Psoas muscle (tissue), 7 donors: ENCODE measurements at regions not wholly inside any gene's neighbourhood (a gene's known extent, or its start where the extent isn't known, plus 50 kb on each side); places are given as distances from the start of the nearest gene placed in this dataset.

Source experiments
- ATAC-seq, 4 donors: fragments of 200-7000 bp; cut with Tn5 transposase; one replicate each; pipeline ENCODE4 v1.9.1; 2020; ENCODE audit warnings: moderate library complexity in 3 of 4, mild to moderate bottlenecking in 2 of 4
- DNase-seq, 2 donors: peaks; one replicate each; pipeline ENCODE4 v3.0.0-alpha.2; 2020
- H3K27ac ChIP-seq: fragments of 200-600 bp; one replicate; pipeline ENCODE4 v1.8.0; 2022
- H3K27me3 ChIP-seq, 3 donors: fragments of 200-600 bp in 1 of 3; one replicate each; pipeline versions ENCODE4 v1.6.1 to v1.8.0; 2013 to 2022; ENCODE audit warnings: low read length in 2 of 3, mild to moderate bottlenecking in 2 of 3, moderate library complexity in 1 of 3; ENCODE audit not compliant: insufficient read depth in 3 of 3
- H3K36me3 ChIP-seq, 2 donors: fragments of 200-600 bp in 1 of 2; one replicate each; pipeline versions ENCODE4 v1.6.1 to v1.8.0; 2013 to 2022; ENCODE audit warnings: low read depth in 1 of 2, mild to moderate bottlenecking in 1 of 2, moderate library complexity in 1 of 2; ENCODE audit not compliant: insufficient read depth in 1 of 2
- H3K4me1 ChIP-seq: fragments of 200-600 bp; one replicate; pipeline ENCODE4 v1.8.0; 2022
- H3K4me3 ChIP-seq: fragments of 200-600 bp; one replicate; pipeline ENCODE4 v1.8.0; 2022; ENCODE audit warnings: mild to moderate bottlenecking
- H3K9me3 ChIP-seq: fragments of 200-600 bp; one replicate; pipeline ENCODE4 v1.8.0; 2022
- CTCF ChIP-seq: fragments of 200-600 bp; IDR thresholded peaks from one replicate; pipeline ENCODE4 v1.8.0; 2022; ENCODE audit warnings: antibody characterized with exemption
- WGBS, 3 donors: extraction: QIAGEN DNeasy Blood & Tissue Kit; methylation state at CpG; one replicate each; pipeline versions ENCODE4 v1.1.6 to v1.1.7; 2013; 5-methylcytosine and 5-hydroxymethylcytosine counted together
- intact Hi-C, 2 donors: fragments of 100-400 bp; cut with DNase I; formaldehyde crosslinking; loops; one replicate each; pipeline versions ENCODE4 v1.11.0 to v1.14.2; 2022
- donor health status: healthy with polysubstance abuse.
- donor health status: DM: no; HTN: no; CAD: no; lungs with moderate emphysema.
- donor health status: Bipolar disorder and iron deficiency.
- donor health status: healthy.
- donor health status: DM: yes; HTN: yes; CAD: no.
- donor health status: DM: no; HTN: no; CAD: no.
- donor health status: DM: yes; HTN: yes; CAD: no.

DNA sequence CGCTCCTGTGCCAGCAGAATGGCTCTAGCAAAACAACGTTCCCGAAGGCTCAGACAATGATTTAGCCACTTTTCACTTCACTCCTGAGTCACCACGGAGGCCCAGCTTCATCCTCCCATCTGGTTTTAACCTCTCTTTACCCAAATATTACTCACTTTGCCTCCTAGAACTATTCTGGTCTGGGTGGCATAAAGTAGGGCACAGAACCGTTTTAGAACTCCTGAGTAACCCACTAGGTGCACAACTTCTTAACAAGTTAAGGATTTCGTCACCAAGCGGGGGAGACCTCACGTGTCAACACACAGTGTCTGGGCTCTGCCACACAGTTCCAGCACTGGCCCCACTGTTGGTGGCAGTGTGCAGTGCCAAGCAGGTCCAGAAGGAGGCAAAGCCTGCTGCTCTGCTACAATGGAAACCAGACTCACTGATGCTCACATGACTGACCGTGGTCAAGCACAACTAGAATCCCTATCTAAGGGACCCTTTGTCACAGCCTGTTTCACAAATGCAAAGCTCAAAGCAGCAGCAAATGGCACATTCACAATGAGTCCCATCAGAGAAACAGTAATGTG is 121.7 kb downstream of the SIPA1L2 start:
- no peak for TF ChIP-seq CTCF
- no peak overlapping the region for H3K4me3 ChIP-seq
- peaks cover 28% of the 10 kb centered on the region for H3K4me1 ChIP-seq
- 84 to 87% (median 87%) methylated on average over 9 of the region's 9 CpGs for WGBS, 3 donors
- DNase-seq (no peak), ATAC-seq (peak in 1 of 4 donors; percentile 42)
- H3K27ac ChIP-seq: no peak overlapping the region
- H3K36me3 ChIP-seq: no peaks in the 10 kb centered on the region
- no peaks in the 10 kb centered on the region for H3K27me3 ChIP-seq
- intact Hi-C loops: no loop called here
- H3K9me3 ChIP-seq: no peaks in the 10 kb centered on the region

DNA sequence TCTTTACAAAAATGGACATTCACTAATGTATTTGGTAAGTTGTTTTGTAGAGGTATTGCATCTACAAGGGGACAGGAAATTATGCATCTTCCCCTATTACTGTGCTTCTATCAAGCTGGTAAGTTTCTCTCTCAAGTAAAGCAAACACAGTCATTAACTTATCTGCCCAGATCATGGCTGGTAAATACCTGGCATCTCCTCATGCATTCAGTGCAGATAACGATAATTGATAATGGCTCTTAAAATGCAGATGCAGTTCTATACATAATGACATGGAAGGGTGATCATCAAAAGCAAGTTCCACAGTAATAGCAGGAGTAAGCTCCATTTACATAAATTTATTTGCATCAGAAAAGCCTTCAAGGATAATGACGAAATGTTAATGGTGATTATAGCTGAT is 122.4 kb downstream of the SIPA1L2 start:
- TF ChIP-seq CTCF: no peak
- Histone ChIP-seq H3K4me3 (no peak overlapping the region), H3K4me1 (peaks cover 32% of the 10 kb centered on the region), H3K27ac (no peak overlapping the region), H3K27me3 (no peaks in the 10 kb centered on the region), H3K9me3 (no peaks in the 10 kb centered on the region), H3K36me3 (no peaks in the 10 kb centered on the region)
- intact Hi-C loops: no loop called here
- 90 to 94% (median 91%) methylated on average over 2 of the region's 2 CpGs for WGBS, 3 donors
- ATAC-seq: no peak
- no peak for DNase-seq

GRCh38 chr1:232505884-232506283 is 124.0 kb downstream of the SIPA1L2 start:
- ATAC-seq (no peak), DNase-seq (no peak)
- no peak overlapping the region for H3K4me3 ChIP-seq
- H3K4me1 ChIP-seq: peaks cover 25% of the 10 kb centered on the region
- H3K36me3 ChIP-seq: no peaks in the 10 kb centered on the region
- no peak overlapping the region for H3K27ac ChIP-seq
- intact Hi-C loops: no loop called here
- 88 to 94% (median 94%) methylated on average over 2 of the region's 2 CpGs for WGBS, 3 donors
- H3K27me3 ChIP-seq: no peaks in the 10 kb centered on the region
- no peaks in the 10 kb centered on the region for H3K9me3 ChIP-seq
- TF ChIP-seq CTCF: no peak

- H3K9me3 ChIP-seq: no peaks in the 10 kb centered on the region
- intact Hi-C loops: no loop called here
- 96 to 98% (median 98%) methylated on average over 4 of the region's 4 CpGs for WGBS, 3 donors
These were observed 125.3 kb downstream of the SIPA1L2 start for GRCh38 chr1:232504651-232505050.

More at GRCh38 chr1:232504651-232505050, 125.3 kb downstream of the SIPA1L2 start:
- TF ChIP-seq CTCF: no peak
- H3K4me1 ChIP-seq: peaks cover 12% of the 10 kb centered on the region
- ATAC-seq (no peak), DNase-seq (no peak)
- no peaks in the 10 kb centered on the region for H3K36me3 ChIP-seq
- H3K27ac ChIP-seq: no peak overlapping the region
- H3K4me3 ChIP-seq: no peak overlapping the region
- no peaks in the 10 kb centered on the region for H3K27me3 ChIP-seq
